Inferior parietal cortex (tissue), 1 donor: ENCODE measurements at regions not wholly inside any gene's neighbourhood (a gene's known extent, or its start where the extent isn't known, plus 50 kb on each side); places are given as distances from the start of the nearest gene placed in this dataset.

ENCODE experiments used
- DNase-seq: peaks from one replicate; pipeline ENCODE4 v3.0.0-alpha.2; 2016; ENCODE audit errors: extremely low spot score

DNA sequence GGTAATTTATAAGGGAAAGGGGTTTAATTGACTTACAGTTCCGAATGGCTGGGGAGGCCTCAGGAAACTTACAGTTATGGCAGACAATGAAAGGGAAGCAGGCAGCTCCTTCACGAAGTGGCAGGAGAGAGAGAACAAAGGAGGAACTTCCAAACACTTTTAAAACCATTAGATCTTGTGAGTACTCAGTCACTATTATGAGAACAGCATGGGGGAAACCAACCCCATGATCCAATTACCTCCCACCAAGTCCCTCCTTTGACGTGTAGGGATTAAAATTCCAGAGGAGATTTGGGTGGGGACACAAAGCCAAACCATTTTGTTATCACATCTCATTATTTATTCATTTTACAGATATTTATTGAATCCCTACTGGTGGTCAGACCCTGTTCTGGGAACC, 822.8 kb downstream of the GALC start:
- DNase-seq = no peak

DNA sequence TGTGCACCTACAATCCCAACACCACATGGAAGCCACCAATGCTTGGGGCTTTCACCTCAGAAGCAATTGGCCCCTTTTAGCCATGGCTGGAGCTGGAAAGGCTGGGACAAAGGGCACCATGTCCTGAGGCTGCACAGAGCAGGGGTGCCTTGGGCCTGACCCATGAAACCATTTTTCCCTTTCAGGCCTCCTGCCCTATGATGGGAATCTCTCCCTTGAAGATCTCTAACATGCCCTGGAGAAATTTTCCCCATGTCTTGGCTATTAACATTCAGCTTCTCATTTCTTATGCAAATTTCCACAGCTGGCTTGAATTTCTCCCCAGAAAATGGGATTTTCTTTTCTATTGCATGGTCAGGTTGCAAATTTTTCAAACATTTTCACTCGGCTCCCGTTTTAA, 823.6 kb downstream of the GALC start:
- DNase-seq = no peak

DNA sequence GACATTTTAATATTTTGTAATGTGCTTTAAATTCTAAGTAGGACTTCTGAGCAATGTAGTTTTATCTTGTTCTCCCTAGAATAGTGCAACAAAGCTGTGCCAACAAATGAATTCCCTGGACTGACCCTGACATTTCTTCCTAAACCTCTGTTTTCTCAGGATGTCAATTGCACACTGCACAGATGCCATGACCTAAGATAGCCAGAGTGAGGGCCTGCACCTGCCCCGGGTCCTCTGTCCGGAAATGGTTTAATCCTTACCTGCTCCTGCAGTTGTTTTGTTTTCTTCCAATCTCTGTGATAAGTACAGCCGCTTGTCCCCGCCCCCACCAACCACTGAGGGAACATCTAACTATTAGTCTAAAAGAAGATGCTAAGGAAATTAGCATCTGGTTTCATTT, 831.5 kb downstream of the GALC start:
- DNase-seq = no peak

DNA sequence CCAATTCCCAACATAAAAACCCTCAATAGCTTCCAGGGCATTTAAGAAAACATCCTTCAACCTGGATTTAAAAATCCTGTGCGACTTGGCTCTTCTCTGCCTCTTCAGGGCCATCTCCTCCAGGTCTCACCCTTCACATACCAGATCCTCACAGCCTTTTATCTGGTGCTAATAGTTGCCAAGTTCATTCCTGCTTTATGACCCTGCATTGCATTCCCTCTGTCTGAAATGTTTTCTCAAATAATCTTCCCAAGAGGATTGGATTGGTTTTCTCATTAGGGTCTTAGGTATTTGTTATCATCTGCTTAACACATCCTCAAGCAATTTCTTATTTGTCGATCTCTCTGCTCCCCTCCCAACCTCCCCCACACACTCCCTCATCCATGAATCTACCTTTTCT, 832.0 kb downstream of the GALC start:
- DNase-seq = no peak

DNA sequence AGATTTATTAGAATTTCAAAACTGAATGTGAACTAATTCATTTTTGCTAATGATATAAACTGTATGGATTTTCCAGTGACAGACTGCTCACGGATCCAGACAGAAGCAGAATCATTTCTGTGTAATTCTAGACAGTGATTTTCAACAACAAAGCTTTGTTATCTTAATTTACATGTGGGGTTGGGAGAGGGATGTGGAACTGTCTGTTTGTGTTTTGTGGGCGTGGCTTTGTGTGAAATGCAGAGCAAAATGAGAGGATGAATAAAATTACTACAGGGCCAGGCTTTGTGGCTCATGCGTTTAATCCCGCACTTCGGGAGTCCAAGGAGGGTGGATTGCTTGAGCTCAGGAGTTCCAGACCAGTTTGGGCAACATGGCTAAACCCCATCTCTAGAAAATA, 834.7 kb downstream of the GALC start:
- no peak for DNase-seq

DNA sequence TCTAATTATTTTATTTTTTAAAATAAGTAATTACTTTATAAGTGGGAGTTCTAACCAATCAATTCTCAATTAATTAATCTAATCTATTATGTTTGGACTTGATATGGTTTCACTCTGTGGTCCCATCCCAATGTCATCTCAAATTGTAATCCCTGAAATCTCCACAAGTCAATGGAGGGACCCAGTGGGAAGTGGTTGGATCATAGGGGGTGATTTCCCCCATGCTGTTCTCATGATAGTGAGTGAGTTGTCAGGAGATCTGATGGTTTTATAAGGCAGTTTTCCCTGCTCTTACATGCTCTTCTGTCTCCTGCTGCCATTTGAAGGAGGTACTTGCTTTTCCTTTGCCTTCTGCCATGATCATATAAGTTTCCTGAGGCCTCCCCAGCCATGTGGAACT, 836.1 kb downstream of the GALC start:
- no peak for DNase-seq

DNA sequence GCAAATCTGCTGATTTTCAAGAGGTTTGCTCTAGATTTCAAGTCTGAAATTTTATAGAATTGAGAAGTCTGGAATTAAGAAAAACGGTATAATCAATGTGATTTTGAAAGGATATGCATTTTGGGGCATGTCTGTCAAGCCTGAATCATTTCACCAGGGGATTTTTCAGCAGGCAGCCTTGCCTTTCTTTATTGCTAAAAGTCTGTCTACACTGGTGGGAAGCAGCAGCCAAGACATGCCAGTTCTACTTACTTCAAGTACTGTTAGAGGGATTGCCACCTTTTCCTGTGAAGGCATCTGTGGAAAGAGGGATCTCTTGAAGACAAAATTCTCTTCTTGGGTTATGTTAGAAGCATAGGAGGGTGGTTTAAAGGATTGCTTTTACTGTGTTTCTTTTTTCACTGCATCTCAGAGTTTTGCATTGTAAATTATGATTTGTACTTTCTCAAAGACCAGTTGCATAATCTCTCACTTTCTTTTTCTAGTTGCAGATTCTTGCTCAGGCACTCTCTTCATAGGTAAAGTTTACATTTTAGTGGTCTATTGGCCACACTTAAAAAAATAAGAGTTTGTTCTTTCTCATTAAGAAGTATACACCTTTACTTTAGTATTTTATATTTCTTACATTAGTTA, 837.0 kb downstream of the GALC start:
- DNase-seq = no peak

DNA sequence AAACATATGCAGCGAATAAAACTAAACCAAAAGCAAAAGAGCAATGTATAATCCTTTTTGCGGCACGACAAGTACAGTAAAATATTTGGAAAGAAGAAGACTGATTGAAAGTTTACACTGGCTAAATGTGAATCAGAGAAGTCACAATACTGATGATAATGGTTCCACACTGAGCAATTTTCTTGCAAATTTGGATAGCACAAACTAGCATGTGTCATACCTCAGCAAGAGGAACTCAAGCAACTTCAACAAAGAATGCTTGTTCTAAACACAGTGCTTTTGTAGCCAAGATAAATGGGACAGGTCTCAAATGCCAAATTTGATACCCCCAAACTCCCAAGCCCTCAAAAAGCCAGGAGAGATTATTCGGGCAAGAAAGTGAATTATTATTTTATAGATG, 839.1 kb downstream of the GALC start:
- DNase-seq = no peak

DNA sequence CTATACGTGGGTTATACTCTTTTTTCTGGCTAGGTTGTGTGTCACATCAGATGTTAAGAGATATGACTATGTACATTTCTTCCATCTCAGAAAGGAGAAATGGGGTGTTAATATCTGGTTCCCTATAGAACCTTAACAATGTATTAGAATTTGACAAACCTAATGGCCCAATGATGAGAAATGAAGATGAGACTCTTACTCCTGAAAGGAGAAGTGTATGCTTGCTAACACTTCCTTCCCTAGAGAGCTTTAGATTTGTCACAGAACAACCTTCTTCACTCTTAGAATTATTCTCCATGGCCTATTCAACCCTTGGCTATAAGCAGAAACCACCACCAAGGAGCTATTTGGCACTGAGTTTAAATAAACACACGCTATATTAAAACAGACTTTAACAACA, 839.6 kb downstream of the GALC start:
- DNase-seq = no peak

DNA sequence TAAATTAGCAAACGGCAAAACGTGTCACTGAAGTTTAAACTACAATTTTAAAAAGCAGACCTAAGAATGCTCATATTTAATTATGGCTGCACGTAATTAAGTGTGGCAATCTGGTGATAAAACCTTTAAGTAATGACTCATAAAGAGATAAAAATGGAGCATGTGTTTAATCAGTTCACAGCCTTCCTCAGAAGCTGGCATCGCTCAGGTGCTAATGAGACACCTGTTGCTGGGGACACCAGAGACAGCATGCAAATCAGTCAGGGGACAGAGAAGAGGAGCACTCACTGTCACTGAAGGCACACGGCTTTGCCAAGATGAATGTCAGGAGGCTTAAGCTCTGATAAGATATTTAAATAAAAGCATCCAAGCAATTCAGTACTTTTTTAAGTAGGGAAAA, 840.3 kb downstream of the GALC start:
- DNase-seq = no peak

DNA sequence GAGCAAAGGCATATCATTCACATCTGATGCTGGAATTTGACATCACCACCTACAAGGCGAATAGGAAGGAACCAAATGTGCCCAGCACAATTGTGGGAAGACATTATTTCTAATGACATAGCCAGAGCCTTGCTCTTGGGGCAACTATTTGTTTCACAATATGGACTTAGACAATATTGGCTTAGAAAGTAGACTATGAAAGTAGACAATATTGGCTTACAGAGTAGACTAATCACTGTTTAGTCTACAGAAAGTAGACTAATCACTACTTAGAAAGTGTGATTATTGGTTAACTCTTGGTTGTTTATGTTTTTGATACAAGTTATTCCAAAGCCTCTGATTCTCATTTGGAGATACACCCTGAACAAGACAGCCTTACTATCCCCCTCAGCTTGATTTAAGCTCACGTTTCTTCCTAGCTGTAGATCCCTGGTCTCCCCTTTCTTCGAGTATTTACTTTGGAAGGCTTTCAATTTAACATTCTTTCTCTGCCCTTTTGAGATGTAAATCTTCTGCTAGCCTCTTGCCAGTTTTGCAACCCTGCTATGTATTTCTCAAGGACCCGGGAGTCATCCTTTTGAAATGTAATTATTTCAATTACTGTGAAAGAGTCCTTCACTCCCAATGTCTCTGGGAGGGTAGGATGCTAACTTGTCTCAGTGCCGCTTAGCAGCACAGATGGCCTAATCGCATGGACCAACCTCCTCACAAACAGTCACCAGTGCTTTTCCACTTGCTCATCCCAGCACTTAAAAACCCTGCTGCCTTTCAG, 843.2 kb downstream of the GALC start:
- no peak for DNase-seq

DNA sequence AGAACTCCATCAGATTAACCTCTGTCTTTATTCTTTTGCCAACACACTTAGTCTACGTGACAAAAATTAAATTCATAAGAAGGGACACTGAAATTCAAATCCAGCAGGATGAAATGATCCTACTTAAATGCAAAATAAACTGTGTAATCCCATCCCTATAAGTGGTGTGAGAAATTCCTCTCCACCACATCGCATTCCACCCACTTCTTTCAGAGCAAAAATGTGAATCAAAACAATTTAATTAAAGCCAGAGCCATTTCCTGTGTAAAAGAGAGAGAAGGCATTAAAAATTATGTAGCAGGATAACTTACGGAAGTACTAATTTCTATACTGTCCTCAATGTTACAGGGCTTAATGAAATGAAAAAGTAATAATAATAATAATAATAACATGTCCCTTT, 844.3 kb downstream of the GALC start:
- no peak for DNase-seq

DNA sequence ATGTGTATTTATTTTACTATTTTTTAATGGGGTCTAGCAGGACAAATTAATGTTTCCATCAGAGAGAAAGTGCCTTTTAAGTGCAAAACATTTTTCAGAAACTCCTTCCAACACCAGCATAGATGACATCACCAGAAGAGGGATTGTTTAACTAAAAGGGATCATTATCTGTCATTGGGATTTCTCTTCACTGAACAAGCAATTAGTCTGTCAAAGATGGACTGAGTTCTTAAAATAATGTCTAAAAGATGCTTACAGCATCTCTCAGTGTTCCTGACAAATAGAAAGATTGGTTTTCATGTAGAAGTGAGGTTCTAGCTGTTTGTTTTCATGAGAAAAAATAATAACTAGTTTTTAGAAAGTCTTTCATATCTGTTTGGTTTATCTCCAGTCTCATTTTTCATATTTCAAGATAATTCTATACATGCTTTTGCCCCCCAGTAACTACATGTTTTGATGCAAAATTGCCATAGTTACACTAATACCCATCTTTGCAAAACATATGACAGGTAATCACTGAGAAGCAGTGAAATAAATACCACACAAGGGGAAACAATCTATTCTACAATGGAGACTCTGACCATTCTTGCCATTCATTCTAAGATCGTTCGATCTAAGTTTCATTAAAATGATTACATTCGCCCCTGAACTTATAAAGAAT, 850.3 kb downstream of the GALC start:
- no peak for DNase-seq

DNA sequence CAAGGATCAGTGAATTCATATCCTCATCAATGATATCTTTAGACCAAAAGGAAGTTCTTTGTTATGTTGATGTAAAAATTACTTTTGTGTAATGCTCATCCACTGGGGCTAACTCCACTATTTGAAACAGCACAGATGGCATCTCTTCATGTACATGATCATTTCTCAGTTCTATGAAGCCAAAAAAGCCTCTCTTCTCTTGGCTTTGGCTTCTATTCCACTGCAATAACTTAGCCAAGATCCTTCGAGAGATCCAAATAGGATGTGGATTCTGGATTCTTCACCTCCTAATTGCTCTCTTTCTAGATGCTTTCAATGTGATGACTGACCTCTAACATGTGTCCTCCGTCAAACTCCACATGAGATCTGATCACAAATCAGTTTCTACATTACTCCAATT, 851.2 kb downstream of the GALC start:
- peak; percentile 48 for DNase-seq

DNA sequence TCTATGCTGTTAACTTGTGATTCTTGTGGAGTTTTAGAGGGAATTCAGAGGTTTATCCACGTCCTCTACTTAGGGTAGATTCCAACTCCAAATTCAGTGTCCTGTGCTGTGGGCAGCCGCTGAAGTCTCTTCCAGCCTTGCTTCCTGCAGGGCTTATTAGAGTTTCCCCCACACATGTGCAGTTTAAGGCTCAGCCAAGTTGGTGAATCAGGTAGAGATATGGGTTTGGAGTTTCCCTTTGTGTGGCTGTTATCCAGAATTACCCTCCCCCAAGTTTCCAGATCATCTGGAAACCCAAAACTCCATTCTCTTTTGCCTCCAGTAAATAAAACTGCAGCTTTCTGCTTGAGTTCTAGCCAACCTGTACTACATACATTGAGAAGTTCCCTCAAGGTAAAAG, 853.7 kb downstream of the GALC start:
- DNase-seq = no peak

DNA sequence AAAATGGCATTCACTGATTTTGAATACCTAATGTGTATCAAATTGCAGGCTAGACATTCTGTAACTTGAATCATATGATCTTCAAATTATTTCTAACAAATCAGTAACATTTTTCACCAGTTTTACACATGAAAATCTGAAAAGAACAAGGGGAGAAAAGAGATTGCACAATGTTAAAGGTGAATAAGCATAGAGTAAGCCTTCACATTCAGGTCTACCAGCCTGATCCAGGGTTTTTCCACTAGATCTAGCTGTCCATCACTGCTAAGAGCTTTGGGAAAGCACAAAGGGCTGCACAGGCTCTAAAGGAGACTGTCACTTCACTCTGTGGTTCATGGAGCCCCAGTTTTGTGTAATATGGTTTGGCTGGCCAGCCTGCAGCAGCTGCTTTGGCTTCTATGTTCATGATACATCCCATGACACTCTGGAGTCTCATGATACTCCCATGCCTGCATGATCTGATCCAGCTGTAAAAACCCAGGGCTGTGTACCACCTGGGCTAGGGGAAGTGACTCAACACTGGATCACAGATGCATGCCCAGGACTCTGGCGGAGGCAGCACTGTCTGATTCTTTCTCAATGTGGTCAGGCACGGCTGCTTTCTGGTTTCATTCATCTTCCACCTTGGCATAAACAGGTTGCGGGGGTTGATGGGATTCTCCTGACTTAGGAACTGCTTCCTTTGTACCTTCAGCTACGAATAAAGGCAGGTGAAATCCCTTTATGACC, 859.7 kb downstream of the GALC start:
- DNase-seq = no peak

DNA sequence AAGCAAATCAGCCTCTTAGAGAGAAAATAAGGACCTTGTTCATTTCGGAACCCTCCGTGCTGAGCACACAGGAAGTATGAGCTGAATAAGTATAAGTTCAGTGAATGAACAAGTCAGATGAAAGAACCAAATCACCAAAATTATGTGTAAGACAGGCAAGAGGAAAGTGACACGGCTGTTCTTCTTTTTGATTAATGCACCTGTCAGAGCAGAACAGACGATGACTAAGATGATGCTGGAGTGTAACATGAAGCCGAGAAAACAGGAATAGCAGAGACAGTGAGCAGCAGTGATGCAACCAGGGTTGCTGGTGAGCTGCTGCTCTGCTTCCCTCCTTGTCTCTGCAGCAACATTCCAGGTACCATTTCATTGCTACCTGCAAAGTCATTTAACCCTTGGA, 861.1 kb downstream of the GALC start:
- peak; percentile 54 for DNase-seq

DNA sequence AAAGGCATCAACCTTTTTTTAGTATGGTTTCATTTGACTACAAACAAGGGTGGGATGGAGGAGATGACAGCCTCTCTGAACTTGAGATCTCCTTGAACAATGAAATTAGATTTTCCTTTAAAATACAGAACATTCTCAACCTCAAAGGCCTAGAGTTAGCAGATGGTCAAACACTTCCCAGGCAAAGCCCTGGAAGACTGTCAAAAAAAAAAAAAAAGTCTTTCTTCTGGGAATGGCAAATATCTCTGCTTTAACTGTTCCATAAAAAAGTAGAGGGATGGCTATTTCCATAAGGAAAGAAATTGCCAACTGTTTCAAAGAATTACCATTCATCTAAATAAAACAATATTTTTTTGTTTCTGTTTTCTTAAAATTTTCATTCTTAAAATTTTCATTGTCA, 870.8 kb downstream of the GALC start:
- DNase-seq = peak; percentile 46

DNA sequence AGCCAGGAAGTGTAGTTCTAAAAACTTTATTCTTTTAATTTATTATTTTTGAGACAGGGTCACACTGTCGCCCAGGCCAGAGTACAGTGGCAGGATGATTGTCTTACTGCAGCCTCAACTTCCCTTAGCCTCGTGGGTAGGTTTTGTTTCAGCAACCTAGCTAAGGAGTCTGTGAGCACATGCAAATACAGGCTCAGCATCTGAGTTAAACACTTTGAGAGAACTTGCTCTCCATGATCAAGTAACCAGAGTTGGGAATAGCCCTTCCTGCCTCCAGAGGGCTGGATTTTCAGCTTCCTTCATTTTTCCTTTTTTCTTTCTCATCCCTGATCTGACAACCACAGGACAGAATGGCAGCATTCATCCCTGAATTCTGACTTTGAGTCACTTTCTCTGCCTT, 871.3 kb downstream of the GALC start:
- no peak for DNase-seq

DNA sequence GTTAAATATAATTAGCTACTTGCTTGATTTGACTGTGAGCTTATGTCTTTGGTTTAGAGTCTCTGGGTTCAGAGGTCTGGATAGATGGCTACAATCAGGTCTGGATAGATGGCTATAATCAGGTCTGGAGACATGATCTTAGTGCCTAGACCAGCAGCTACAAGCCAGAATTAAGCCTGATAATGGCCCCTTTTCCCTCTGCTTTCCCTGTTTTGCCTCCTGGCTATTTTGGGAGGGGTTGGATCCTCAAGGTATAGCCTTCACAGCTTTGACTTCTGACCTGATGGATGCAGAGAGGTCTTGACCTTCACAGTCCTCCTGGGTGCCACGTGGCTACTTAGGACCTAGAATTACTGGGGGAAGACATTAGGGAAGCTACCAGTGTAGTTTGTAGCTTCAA, 877.7 kb downstream of the GALC start:
- DNase-seq = no peak

DNA sequence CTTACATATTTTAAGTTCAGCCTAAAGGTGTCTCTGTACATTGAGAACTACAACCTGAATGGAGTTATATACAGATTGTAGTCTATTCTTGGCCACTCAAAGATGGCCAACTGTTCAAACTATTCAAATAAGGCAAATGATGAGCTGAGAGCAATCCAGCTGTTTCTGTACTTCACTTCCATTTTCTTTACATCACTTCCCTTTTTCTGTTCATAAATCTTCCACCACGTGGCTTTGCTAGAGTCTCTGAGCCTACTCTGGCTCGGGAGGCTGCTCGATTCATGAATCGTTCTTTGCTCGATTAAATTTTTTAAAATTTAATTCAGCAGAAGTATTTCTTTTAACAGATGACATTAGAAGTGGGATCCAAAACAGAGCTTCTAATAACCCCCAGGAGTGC, 879.7 kb downstream of the GALC start:
- DNase-seq = no peak

DNA sequence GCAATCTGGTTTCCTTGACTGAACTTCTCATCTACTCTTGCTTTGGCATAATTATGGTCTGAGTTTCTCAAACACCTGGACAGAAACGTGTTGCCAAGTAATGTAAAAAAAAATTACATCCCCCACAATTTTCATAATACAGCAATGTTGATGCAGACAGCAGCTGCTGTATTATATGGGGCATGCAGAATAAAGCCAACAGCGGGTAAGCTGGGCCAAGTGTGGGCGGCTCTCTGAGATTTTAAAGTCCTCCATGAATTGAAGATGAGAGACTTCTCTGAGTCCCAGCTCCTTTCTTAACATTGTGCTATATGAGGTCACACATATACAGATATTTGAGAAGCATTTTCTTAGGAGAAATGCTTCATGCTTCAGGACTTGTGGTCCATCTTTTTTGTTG, 881.2 kb downstream of the GALC start:
- no peak for DNase-seq

DNA sequence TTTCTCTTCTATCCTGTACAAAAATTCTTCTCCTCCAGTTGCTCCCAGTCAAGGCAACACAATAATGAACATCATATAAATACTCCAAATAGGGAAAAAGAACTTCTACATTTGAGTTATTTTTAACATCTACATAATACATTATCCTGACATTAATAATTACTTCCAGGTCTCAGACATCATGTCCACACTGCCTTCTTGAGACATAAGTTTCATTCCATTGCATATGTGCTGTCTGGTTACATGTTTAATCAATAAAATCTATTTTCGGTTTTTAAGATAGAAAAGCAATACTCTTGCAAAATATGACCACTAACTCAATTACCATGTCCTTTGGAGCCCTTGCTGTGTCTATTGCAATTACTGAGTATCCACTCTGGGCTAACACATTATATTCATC, 881.9 kb downstream of the GALC start:
- DNase-seq = no peak
